ENCODE measurements at regions not wholly inside any gene's neighbourhood (a gene's known extent, or its start where the extent isn't known, plus 50 kb on each side); places are given as distances from the start of the nearest gene placed in this dataset.

DNA sequence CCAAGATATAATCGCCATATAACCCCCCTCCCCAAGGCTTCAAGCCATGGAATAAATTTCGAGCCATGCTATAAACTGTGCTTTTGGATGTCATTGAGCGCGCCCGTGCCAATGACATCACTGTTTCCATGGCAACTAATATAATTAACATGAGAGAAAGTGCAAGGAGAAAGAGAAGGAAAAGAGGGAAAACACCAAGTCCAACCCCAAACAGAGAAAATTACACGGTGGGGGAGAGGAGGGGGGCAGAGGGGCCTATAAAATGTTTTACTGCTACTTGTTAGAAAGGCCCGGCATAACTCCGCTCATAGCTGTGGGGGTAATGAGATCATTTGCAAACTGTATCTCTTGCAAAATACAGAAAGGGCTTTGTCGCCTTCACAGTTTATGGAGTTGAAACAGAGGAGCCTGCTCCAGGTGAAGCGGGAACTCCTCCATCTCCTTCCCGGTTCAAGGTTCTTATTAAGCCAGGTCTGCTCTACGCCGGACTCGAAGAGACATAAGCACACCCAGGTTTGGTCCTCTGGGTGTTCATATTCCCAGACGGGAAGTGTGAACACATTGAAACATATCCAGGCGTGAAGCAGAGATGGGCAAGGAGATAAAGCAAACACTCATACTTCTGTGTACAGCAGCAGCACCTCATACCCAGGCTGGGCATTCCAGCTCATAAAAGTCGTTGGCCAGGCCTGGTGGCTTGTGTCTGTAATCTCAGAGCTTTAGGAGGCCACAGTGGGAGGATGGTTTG is 99.1 kb upstream of the MAP1LC3B2 start:
- no peak for DNase-seq

DNA sequence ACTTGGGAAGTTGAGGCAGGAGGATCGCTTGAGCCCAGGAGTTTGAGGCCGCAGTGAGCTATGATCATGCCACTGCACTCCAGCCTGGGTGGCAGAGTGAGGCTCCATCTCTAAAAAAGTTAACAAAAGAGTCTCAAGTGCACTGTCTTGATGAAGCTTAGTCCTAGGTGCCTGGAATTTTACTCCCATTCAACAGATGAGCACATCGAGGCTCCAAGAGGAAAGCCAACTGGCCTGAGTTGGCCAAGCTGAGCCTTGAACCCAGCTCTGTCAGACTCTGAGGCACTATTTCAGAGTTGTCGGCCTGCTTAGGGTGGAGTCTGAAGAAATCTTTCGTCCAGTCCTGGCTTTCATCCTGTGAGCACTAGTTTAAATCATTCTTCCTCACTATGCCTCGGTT is 98.1 kb upstream of the MAP1LC3B2 start:
- DNase-seq, result no peak

DNA sequence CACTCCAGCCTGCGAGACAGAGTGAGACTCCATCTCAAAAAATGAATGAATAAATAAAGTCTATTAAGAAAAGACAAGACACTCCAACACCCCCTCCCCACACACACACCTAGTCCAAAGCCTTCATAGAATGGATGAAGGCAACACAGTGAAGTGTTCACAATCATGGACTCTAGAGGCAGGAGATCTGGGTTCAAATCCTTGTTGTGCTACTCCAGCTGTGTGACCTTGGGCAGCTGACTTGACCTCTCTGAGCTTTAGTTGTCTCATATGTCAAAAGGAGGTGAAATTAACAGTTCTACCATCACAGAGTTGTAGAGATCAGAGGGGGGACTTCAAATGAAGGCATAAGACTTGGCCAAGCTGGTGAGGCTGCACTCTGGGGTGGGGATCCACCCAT is 95.8 kb upstream of the MAP1LC3B2 start:
- DNase-seq, result no peak

DNA sequence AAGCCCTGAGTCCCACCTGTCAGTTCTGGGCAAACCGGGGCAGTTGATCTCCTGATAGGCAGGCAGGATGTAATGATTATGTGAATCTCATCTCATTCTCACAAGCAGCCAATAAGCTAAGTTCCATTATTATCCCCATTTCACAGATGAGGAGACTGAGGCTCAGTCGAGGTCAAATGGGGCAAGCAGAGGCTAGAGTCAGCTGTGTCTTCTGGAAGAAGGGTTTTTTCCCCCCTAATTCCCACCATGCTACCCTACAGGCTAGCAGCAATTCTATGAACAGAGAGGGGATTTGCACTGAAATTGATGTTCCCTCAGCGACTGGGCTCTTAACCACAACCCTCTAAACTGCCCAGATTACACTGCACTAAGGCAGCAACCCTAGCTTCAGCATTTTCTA is 93.8 kb upstream of the MAP1LC3B2 start:
- DNase-seq, result no peak

DNA sequence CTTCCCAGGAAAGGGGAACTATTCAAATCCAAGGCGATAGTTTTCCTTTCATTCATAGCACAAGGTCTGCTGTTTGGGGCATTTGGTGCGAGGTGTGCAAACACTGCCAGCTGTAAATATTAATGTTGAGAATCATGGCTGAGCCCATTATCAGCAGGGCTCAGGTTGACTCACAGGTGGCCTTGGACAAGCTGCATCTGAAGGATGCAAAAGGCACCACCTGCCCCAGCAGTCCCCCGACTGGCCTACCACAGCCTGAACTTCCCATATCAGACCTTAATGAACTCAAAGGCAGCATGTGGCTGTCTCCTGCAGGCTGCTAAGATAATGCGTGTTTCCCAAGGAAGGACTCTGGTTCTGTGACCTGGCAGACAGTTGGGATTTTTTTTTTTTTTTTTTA is 93.3 kb upstream of the MAP1LC3B2 start:
- DNase-seq, result no peak

DNA sequence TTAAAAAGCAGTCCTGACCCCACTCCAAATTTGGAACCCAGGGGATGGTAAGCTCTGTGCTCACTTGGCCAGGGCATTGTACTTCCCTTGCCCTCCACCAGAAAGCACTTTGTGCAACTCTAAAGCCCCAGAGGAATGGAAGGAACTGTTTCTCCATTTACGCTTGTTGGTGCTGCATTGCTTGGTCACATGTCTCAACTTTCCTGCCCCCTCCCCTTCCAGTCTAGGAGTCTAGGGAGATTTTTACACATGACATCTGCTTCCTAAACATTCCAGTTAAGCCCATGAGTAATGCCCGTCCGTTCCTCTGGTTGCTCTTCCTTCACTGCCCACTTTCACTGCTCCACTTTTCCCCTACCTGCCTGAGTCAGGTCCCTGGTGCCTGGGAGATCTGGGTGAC is 92.6 kb upstream of the MAP1LC3B2 start:
- no peak for DNase-seq

DNA sequence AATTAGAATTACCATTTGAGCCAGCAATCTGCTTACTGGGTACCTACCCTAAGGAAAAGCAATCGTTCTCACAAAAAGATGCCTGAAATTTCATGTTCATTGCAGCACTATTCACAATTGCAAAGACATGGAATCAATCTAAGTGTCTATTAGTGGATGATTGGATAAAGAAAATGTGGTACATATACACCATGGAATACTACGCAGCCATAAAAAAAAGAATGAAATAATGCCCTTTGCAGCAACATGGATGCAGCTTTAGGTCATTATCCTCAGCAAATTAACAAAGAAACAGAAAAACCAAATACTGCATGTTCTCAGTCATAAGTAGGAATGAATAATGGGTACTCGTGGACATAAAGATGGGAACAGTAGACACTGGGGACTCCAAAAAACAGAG is 89.8 kb upstream of the MAP1LC3B2 start:
- DNase-seq, result no peak

DNA sequence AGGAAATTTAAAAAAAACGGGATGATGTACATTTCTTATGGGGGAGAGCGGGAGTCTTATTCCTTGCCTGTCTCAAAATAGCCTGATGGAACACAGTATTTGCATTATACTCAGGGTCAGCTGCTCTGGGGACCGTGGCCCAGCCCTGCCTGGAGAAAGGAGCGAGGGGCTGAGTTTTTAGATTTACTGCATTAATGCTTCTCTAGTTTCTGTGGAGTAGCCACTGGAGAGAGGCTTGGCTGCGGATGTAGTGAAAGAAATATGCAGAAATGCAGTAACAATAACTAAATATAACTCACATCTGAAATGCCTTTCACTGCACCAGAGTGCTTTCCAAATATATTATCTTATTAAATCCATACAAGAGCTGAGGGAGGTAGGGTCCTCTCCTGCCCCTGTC is 87.6 kb upstream of the MAP1LC3B2 start:
- DNase-seq, result no peak

DNA sequence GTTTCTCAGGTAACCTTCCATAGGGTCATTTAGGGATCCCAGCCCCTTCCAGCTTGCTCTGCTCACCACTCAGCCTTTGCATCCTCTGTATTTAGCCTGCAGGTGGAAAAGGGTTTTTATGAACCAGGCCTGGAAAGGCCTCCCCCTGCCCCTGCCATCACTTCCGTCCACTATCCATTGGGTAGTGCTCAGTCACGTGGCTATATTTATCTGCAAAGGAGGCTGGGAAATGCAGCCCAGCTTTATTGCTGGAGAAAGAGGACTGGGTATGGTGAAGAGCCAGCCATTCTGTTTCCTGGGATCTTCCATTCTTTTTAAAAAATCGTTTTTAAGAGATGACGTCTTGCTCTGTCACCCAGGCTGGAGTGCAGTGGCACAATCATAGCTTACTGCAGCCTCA is 87.0 kb upstream of the MAP1LC3B2 start:
- no peak for DNase-seq

DNA sequence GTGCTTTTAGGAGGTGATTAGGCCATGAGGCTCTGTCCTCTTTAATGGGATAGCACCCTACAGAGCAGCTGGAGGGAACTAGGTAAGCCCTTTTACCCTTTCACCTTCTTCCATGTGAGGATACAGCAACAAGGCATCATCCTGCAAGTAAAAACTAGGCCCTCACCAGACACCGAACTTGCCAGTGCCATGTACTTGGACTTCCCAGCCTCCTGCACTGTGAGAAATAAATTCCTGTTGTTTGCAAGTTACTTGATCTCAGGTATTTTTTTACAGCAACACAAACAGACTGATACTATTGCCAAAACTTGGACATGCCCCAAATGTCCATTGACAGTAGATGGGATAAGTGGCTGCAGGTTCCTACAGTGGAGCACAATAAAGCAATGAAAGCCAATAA is 85.8 kb upstream of the MAP1LC3B2 start:
- DNase-seq, result no peak

DNA sequence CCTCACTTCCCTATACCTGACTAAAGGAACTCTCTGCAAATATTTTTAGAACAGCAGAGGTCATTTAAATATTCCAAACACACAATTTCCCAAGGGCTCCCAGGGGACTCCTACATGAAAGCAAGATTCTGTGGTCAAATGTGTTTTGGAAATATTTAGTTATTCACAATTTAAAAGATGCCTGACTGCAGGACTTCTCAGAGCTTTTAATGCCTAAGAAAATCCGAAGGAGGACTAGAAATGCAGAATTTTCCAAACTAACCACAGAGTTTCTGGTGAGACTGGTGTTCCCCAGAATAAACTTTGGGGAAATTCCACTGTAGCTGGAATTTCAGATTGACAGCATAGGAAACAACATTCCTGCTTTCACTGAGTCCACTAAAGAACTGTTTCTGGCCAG is 84.8 kb upstream of the MAP1LC3B2 start:
- DNase-seq, result no peak

DNA sequence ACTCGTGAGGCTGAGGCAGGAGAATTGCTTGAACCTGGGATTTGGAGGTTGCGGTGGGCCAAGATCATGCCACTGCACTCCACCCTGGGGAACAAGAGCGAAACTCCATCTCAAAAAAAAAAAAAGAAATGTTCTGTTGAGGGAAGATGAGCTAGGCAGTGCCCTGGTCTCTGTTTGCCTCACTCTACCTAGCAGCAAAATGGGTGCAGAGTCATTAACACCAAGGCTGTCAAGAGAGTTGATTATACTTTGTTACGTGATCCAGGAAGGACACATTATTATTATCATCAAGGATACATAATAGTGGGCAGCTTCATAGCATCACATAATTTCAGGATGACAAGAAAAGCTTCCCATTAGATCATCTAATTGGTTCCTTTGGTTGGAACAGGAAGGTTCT is 84.3 kb upstream of the MAP1LC3B2 start:
- no peak for DNase-seq

DNA sequence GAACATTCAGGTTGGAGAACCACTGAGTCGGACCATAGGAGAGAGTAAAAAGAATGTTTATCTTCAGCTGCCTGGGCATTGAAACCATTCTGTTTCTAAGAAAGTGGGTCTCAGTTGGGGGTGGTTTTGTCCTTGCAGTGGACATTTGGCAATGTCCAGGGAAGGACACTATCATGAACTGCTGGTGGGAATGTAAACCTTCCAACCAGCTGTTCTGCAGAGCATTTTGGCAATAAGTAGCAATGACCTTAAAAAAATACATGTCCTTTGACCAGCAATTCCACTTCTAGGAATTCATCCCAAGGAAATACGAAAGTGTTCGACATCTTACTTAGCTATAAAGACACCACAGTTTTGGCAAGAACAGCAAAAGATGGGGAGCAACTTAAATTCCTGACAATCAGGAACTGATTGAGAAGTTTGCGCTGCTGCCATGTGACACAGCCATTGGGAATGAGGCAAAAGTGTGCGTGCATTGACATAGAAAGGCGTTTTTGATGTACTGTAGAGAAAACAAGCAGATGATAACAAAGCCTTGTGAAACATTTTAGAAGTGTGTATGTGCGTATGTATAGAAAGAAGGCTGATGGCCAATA is 82.9 kb upstream of the MAP1LC3B2 start:
- DNase-seq, result no peak

DNA sequence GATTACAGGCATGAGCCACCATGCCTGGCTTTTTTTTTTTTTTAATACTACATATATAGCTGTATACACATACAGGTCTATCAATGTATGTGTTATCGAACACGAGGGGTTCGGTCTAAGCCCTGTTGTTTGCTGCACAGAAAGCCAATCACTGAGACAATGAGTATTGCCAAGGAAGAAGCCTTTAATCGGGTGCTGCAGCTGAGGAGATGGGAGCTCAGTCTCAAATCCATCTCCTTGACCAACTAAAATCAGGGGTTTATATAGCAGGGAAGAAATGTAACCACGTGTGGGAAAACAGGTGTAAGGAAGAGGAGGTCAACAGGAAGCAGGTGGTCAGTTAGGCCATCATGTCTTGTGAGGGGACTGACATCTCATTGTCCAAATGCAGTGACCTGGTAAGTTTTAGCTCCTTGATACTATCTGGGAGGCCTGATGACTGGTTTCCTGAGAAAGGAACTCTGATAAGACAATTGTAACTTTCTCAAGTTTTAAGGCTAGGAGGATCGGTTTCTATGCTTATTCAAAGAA is 80.9 kb upstream of the MAP1LC3B2 start:
- DNase-seq, result no peak

DNA sequence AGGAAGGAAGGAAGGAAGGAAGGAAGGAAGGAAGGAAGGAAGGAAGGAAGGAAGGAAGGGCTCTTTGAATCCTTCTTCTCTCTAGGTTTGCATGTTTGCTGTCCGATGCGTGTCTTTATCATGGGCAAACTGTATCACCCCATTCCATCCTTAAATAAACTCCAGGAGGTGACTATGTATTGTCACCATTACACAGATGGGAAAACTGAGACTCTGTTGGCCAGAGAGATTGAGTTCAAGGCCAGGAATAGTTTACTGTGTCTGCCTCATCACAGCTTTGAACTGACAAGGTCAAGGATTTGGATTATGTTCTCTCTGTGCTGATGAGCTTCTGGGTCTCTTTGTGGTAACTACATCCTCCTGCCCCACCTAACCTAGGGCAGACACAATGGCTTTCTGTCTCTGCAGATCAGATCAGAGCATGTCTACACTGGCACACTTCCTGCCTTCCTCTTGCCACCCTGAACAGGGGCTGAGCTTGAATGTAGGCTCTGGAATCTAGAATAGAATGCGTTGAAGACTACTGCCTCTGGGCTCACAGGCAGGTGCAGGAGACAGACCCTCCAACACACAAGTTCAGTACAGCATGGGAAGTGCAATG is 78.9 kb upstream of the MAP1LC3B2 start:
- DNase-seq, result no peak

DNA sequence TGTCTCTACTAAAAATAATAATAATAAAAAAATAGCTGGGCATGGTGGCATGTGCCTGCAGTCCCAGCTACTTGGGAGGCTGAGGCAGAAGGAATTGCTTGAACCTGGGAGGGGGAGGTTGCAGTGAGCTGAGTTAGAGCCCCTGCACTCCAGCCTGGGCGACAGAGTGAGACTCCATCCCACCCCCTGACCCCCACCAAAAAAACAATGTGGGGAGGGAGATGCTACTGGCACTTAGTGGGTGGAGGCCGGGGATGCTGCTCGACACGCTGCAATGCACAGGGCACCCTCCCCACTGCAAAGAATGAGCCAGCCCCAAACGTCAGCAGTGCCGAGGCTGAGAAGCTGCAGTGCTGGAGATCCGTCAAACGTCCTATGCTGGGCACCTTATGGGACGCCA is 77.5 kb upstream of the MAP1LC3B2 start:
- DNase-seq, result no peak

DNA sequence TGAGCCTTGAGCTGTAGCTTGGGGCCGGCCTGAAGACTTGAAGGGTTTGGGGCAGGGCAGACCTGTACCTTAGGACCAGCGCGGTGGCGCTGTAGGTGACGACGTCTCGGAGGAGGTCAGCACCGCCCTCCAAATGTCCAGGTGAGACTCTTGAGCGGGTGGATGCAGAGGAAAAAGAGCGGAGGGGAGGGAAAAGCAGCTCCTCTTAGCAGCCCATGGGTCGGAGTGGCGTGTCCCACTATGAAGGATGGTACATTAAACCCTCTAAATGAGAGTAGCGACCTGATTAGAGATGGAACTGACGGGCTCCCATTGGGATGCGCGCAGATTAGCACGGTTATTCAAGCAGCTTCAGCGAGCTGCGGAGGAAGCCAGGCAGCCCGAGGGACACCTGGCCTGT is 77.0 kb upstream of the MAP1LC3B2 start:
- no peak for DNase-seq

DNA sequence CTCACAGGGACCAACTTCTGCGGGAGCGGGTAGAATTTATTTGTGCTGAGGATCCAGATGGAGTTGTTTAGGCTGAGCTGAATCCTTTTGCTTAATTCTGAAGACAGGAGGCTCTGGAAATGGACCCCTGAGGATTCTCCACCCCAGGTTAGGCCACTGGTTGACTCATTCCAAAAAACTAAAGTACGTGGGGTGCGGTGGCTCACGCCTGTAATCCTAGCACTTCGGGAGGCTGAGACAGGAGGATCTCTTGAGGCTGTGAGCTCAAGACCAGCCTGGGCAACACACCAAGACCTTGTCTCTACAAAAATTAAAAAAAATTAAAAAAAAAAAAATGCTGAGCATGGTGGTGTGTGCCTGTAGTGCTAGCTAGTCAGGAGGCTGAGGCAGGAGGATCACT is 76.3 kb upstream of the MAP1LC3B2 start:
- no peak for DNase-seq

DNA sequence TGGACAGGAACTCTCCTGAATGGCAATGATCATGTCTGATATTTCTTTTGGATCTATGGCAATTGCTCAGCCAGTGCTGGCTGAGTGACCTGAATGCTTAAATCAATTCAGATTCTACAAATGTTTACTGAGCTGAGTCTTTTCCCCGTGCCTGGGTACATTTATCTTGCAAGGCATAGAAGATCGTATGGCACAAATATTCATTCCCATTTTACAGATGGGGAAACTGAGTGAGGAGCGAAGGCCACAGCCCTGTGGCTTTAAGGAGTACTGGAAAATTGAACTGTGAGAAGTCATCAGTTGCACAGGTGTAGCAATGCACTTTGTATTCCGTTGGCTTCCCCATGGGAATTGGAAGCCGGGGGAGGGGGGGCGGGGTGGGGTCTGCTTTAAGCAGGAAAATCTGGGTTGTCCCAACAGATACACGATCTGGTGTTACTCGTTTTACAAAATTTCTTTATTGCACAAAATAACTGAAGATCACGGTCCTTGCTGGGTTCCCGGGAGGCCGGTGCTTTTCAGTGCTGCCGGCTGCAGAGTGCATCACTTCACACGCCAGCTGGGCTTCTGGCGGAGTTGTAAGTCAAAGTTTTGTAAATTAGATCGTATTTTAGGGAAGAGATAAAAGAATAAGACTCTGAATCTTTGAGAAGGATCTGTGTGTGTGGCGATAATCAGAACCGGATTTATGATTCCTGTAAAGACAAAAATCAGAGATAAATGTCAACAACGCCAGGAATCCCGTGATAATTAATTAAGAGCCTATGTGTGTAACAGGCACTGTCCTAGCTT is 75.0 kb upstream of the MAP1LC3B2 start:
- no peak for DNase-seq

DNA sequence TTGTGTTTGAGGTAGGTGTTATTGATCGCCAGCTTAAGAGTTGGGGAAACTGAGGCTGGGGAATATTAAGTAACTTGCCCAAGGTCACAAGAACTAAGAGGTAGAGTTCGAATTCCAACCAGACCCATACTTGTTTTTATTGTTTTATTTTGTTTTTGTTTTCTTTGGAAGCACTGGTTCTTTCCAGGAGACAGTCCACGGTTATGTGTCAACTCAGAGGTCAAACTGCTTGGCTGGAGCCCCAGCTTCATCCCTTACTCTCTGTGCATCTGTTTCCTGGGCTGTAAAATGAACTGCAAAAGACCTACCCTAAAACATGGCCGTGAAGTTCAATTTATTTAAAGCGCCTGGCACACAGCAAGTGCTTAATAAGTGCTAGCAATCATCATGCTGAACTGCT is 74.4 kb upstream of the MAP1LC3B2 start:
- no peak for DNase-seq

DNA sequence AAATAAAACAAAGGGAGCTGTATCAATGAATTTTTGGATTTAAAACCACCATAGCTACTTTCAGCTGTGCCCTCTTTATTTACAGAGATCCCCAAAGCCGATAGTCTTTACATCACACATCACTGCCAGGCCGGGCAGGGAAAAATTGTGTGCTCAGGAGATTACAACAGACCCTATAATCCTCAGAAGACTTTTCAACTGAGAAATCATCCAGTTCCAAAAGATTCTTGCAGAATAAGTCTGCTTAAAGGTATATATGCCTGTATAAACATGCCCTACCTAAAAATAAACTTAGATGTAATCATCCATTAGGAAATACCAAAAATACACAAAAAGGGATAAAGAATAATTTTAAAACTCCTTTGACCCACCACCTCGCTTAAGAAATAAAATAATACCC is 70.1 kb upstream of the MAP1LC3B2 start:
- DNase-seq, result no peak

DNA sequence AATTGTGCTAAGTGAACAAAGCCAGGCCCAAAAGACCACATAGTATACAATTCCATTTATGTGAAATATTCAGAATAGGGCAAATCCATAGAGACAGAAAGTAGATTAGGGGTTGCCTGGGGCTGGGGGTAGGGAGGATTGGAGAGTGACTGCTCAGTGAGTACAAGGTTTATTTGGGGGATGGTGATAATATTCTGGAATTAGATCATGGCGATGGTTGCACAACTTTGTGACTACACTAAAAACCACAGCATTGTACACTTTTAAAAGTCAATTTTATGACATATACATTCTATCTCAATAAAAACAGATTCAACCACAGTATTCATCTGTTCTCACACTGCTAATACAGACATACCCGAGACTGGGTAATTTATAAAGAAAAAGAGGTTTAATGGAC is 68.7 kb upstream of the MAP1LC3B2 start:
- DNase-seq, result no peak

DNA sequence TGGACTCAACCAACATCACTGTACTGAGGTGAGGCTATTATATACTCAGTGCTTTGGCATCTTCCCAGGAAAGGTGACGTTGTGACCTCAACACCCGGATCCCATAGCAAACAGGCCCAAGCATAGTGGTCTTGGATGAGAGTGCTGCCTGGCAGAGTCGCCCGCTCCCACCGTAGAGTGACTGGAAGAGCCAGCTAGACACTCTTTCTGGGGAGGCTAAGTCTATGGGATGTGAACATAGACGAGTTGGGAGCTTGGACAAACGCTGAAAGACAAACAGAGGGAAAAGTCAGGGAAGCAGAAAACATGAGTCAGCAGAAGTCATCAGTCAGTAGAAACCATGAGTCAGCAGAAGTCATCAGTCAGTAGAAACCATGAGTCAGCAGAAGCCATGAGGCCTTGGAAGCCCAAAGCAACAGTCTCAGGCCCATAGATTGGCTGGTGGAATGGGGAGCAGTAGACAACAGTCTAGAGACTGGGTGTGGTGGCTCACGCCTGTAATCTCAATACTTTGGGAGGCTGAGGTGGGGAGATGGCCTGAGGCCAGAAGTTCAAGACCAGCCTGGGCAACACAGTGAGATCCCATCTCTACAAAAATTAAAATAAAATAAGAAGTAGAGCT is 66.4 kb upstream of the MAP1LC3B2 start:
- DNase-seq, result no peak

All from activated T-cell treated with anti-CD3 and anti-CD28 coated beads for 4 hours (primary cell).